ENCODE measurements at regions not wholly inside any gene's neighbourhood (a gene's known extent, or its start where the extent isn't known, plus 50 kb on each side); places are given as distances from the start of the nearest gene placed in this dataset.

- no peaks in the 10 kb centered on the region for H3K4me1 Mint-ChIP-seq (ENCODE audit: low read depth)
- H3K27me3 Mint-ChIP-seq (ENCODE audit: low read depth), result no peaks in the 10 kb centered on the region
- H3K4me3 Mint-ChIP-seq, result no peak overlapping the region
- no peak for DNase-seq (ENCODE audit: low spot score)
- H3K27ac Mint-ChIP-seq, result no peak overlapping the region
- H3K36me3 Mint-ChIP-seq (ENCODE audit: low read depth), result no peaks in the 10 kb centered on the region
- H3K9me3 Mint-ChIP-seq, result peaks cover 4% of the 10 kb centered on the region
These were observed 540.7 kb downstream of the BMP2 start for GRCh38 chr20:7308163-7308562.

GRCh38 chr20:7313047-7313446 is 545.6 kb downstream of the BMP2 start:
- Mint-ChIP-seq H3K9me3 (peaks cover 2% of the 10 kb centered on the region), H3K36me3 (ENCODE audit: low read depth) (no peaks in the 10 kb centered on the region), H3K4me1 (ENCODE audit: low read depth) (no peaks in the 10 kb centered on the region), H3K27me3 (ENCODE audit: low read depth) (no peaks in the 10 kb centered on the region), H3K4me3 (no peak overlapping the region), H3K27ac (no peak overlapping the region)
- no peak for DNase-seq (ENCODE audit: low spot score)

- DNase-seq (ENCODE audit: low spot score), result no peak
- Mint-ChIP-seq H3K36me3 (ENCODE audit: low read depth) (no peaks in the 10 kb centered on the region), H3K4me1 (ENCODE audit: low read depth) (no peaks in the 10 kb centered on the region), H3K27me3 (ENCODE audit: low read depth) (no peaks in the 10 kb centered on the region), H3K27ac (no peak overlapping the region), H3K4me3 (no peak overlapping the region), H3K9me3 (peaks cover 22% of the 10 kb centered on the region)
These were observed 556.5 kb downstream of the BMP2 start for GRCh38 chr20:7323957-7324356.

GRCh38 chr20:7327810-7328209 is 560.3 kb downstream of the BMP2 start:
- no peaks in the 10 kb centered on the region for H3K27me3 Mint-ChIP-seq (ENCODE audit: low read depth)
- H3K4me1 Mint-ChIP-seq (ENCODE audit: low read depth), result no peaks in the 10 kb centered on the region
- no peak overlapping the region for H3K27ac Mint-ChIP-seq
- H3K36me3 Mint-ChIP-seq (ENCODE audit: low read depth), result no peaks in the 10 kb centered on the region
- H3K4me3 Mint-ChIP-seq, result no peak overlapping the region
- DNase-seq (ENCODE audit: low spot score), result no peak
- peaks cover 14% of the 10 kb centered on the region for H3K9me3 Mint-ChIP-seq

- Mint-ChIP-seq H3K36me3 (ENCODE audit: low read depth) (no peaks in the 10 kb centered on the region), H3K27me3 (ENCODE audit: low read depth) (no peaks in the 10 kb centered on the region), H3K9me3 (peaks cover 14% of the 10 kb centered on the region), H3K27ac (no peak overlapping the region), H3K4me3 (no peak overlapping the region), H3K4me1 (ENCODE audit: low read depth) (no peaks in the 10 kb centered on the region)
- DNase-seq (ENCODE audit: low spot score), result no peak
These were observed 563.4 kb downstream of the BMP2 start for GRCh38 chr20:7330850-7331249.

GRCh38 chr20:7332169-7332568 is 564.7 kb downstream of the BMP2 start:
- no peaks in the 10 kb centered on the region for H3K4me1 Mint-ChIP-seq (ENCODE audit: low read depth)
- no peaks in the 10 kb centered on the region for H3K27me3 Mint-ChIP-seq (ENCODE audit: low read depth)
- H3K4me3 Mint-ChIP-seq, result no peak overlapping the region
- H3K27ac Mint-ChIP-seq, result no peak overlapping the region
- no peak for DNase-seq (ENCODE audit: low spot score)
- H3K9me3 Mint-ChIP-seq, result peaks cover 14% of the 10 kb centered on the region
- H3K36me3 Mint-ChIP-seq (ENCODE audit: low read depth), result no peaks in the 10 kb centered on the region

GRCh38 chr20:7333841-7334240 is 566.4 kb downstream of the BMP2 start:
- Mint-ChIP-seq H3K36me3 (ENCODE audit: low read depth) (no peaks in the 10 kb centered on the region), H3K4me3 (no peak overlapping the region), H3K9me3 (peaks cover 14% of the 10 kb centered on the region), H3K27me3 (ENCODE audit: low read depth) (no peaks in the 10 kb centered on the region), H3K4me1 (ENCODE audit: low read depth) (no peaks in the 10 kb centered on the region), H3K27ac (no peak overlapping the region)
- no peak for DNase-seq (ENCODE audit: low spot score)

- H3K9me3 Mint-ChIP-seq, result peaks cover 21% of the 10 kb centered on the region
- H3K36me3 Mint-ChIP-seq (ENCODE audit: low read depth), result no peaks in the 10 kb centered on the region
- H3K27me3 Mint-ChIP-seq (ENCODE audit: low read depth), result no peaks in the 10 kb centered on the region
- no peak overlapping the region for H3K27ac Mint-ChIP-seq
- no peak for DNase-seq (ENCODE audit: low spot score)
- H3K4me1 Mint-ChIP-seq (ENCODE audit: low read depth), result no peaks in the 10 kb centered on the region
- no peak overlapping the region for H3K4me3 Mint-ChIP-seq
These were observed 578.5 kb downstream of the BMP2 start for GRCh38 chr20:7346026-7346425.

GRCh38 chr20:7346562-7346961 is 579.1 kb downstream of the BMP2 start:
- Mint-ChIP-seq H3K27me3 (ENCODE audit: low read depth) (no peaks in the 10 kb centered on the region), H3K27ac (no peak overlapping the region), H3K36me3 (ENCODE audit: low read depth) (no peaks in the 10 kb centered on the region), H3K9me3 (peaks cover 20% of the 10 kb centered on the region), H3K4me3 (no peak overlapping the region), H3K4me1 (ENCODE audit: low read depth) (no peaks in the 10 kb centered on the region)
- DNase-seq (ENCODE audit: low spot score), result no peak

GRCh38 chr20:7347409-7347808 is 579.9 kb downstream of the BMP2 start:
- Mint-ChIP-seq H3K4me1 (ENCODE audit: low read depth) (no peaks in the 10 kb centered on the region), H3K27me3 (ENCODE audit: low read depth) (no peaks in the 10 kb centered on the region), H3K9me3 (peaks cover 16% of the 10 kb centered on the region), H3K36me3 (ENCODE audit: low read depth) (no peaks in the 10 kb centered on the region), H3K4me3 (no peak overlapping the region), H3K27ac (no peak overlapping the region)
- no peak for DNase-seq (ENCODE audit: low spot score)

- Mint-ChIP-seq H3K4me1 (ENCODE audit: low read depth) (no peaks in the 10 kb centered on the region), H3K27ac (no peak overlapping the region)
These were observed 580.8 kb downstream of the BMP2 start for GRCh38 chr20:7348253-7348652.

GRCh38 chr20:7352165-7352564 is 584.7 kb downstream of the BMP2 start:
- Mint-ChIP-seq H3K27me3 (ENCODE audit: low read depth) (no peaks in the 10 kb centered on the region), H3K27ac (no peak overlapping the region), H3K4me3 (no peak overlapping the region), H3K9me3 (peaks cover 7% of the 10 kb centered on the region), H3K4me1 (ENCODE audit: low read depth) (no peaks in the 10 kb centered on the region), H3K36me3 (ENCODE audit: low read depth) (no peaks in the 10 kb centered on the region)
- DNase-seq (ENCODE audit: low spot score), result no peak

More at GRCh38 chr20:7348253-7348652, 580.8 kb downstream of the BMP2 start:
- no peak for DNase-seq (ENCODE audit: low spot score)
- Mint-ChIP-seq H3K4me3 (no peak overlapping the region), H3K27me3 (ENCODE audit: low read depth) (no peaks in the 10 kb centered on the region), H3K9me3 (peaks cover 16% of the 10 kb centered on the region), H3K36me3 (ENCODE audit: low read depth) (no peaks in the 10 kb centered on the region)

GRCh38 chr20:7355051-7355450 is 585.2 kb downstream of the HAO1 start:
- no peak for DNase-seq (ENCODE audit: low spot score)
- Mint-ChIP-seq H3K9me3 (peaks cover 19% of the 10 kb centered on the region), H3K36me3 (ENCODE audit: low read depth) (no peaks in the 10 kb centered on the region), H3K4me1 (ENCODE audit: low read depth) (no peaks in the 10 kb centered on the region), H3K4me3 (no peak overlapping the region), H3K27me3 (ENCODE audit: low read depth) (no peaks in the 10 kb centered on the region), H3K27ac (no peak overlapping the region)

GRCh38 chr20:7358670-7359069 is 581.6 kb downstream of the HAO1 start:
- H3K27ac Mint-ChIP-seq, result no peak overlapping the region

GRCh38 chr20:7359739-7360138 is 580.5 kb downstream of the HAO1 start:
- H3K27ac Mint-ChIP-seq, result no peak overlapping the region
- no peaks in the 10 kb centered on the region for H3K27me3 Mint-ChIP-seq (ENCODE audit: low read depth)
- H3K36me3 Mint-ChIP-seq (ENCODE audit: low read depth), result no peaks in the 10 kb centered on the region
- DNase-seq (ENCODE audit: low spot score), result no peak
- no peaks in the 10 kb centered on the region for H3K4me1 Mint-ChIP-seq (ENCODE audit: low read depth)
- peaks cover 22% of the 10 kb centered on the region for H3K9me3 Mint-ChIP-seq
- H3K4me3 Mint-ChIP-seq, result no peak overlapping the region

More at GRCh38 chr20:7358670-7359069, 581.6 kb downstream of the HAO1 start:
- no peak for DNase-seq (ENCODE audit: low spot score)
- H3K9me3 Mint-ChIP-seq, result peaks cover 16% of the 10 kb centered on the region
- no peaks in the 10 kb centered on the region for H3K4me1 Mint-ChIP-seq (ENCODE audit: low read depth)
- no peaks in the 10 kb centered on the region for H3K36me3 Mint-ChIP-seq (ENCODE audit: low read depth)
- no peaks in the 10 kb centered on the region for H3K27me3 Mint-ChIP-seq (ENCODE audit: low read depth)
- no peak overlapping the region for H3K4me3 Mint-ChIP-seq

Data from T-helper 2 cell treated with Interferon-gamma antibody and Interleukin-4, amounts not matched to agents 5 μg/mL and 100 μg/mL, for 36 hours (primary cell).